ENCODE measurements at regions not wholly inside any gene's neighbourhood (a gene's known extent, or its start where the extent isn't known, plus 50 kb on each side); places are given as distances from the start of the nearest gene placed in this dataset.

DNA sequence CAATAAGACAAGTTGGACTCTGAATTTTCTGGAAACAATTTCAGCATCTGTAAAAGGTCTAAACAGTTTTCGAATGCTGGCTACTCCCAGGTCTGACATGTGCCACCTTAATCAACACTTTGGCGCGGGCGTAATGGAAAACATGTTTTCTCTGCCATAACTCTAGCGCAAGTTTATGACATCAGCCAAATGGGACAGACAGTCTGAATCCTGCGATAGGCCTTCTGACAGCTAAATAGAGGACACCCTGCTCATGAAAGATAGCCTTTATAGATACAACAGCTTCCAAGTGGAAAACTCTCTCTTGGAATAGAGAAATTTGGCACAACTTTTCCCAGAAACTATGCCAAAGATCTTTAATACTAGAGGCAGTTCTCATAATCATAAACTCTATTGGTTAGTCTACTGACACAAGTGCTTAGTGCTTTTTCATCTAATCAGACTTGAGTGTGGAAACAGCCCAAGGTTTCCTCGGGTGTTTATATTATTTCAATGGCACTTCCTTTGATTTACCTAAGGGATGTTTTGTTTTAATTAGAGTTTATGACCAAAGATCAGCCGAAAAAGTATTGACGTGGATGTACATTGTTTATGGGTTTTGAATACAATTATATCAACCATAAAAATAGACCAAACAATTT, 120.1 kb upstream of the DPH6 start:
- Mint-ChIP-seq H3K36me3 (ENCODE audit: low read depth) (no peaks in the 10 kb centered on the region), H3K27ac (peak overlapping the region in 1 of 3 experiments; percentile 55), H3K4me3 (no peak overlapping the region), H3K4me1 (peaks cover 17% of the 10 kb centered on the region), H3K27me3 (ENCODE audit: low read depth) (no peaks in the 10 kb centered on the region), H3K9me3 (no peaks in the 10 kb centered on the region)
- no peak for TF ChIP-seq CTCF (IDR thresholded peaks at IDR 0.05; ENCODE audit: unreplicated experiment in 3 of 3)

DNA sequence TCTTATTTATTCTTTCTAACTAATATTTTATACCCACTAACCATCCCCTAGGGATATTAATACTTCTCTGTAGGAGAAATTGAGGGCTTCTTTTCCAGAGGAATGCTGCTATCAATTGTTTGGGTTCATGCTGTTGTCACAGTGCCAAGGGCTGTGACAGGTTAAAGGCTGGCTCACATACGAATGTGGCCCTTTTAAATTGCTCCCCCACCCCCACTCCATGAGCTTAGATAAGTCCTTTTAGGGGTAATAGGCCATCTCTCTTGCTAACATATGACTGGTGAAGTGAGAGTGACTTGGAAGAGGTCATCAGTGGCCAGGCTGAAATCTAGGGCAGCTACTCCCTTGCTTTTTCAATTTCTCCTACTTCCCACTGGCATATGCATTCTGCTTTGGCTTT, 121.9 kb upstream of the DPH6 start:
- TF ChIP-seq CTCF (IDR thresholded peaks at IDR 0.05; ENCODE audit: unreplicated experiment in 3 of 3), result no peak
- no peaks in the 10 kb centered on the region for H3K27me3 Mint-ChIP-seq (ENCODE audit: low read depth)
- peaks cover 20% of the 10 kb centered on the region for H3K4me1 Mint-ChIP-seq
- H3K9me3 Mint-ChIP-seq, result no peaks in the 10 kb centered on the region
- no peak overlapping the region for H3K27ac Mint-ChIP-seq
- H3K36me3 Mint-ChIP-seq (ENCODE audit: low read depth), result no peaks in the 10 kb centered on the region
- H3K4me3 Mint-ChIP-seq, result no peak overlapping the region

GRCh38 chr15:35669021-35669420, 123.1 kb upstream of the DPH6 start:
- H3K4me3 Mint-ChIP-seq, result no peak overlapping the region

GRCh38 chr15:35669432-35670045, 123.6 kb upstream of the DPH6 start:
- H3K4me1 Mint-ChIP-seq, result peaks cover 21% of the 10 kb centered on the region
- no peak overlapping the region for H3K4me3 Mint-ChIP-seq
- TF ChIP-seq CTCF (IDR thresholded peaks at IDR 0.05; ENCODE audit: unreplicated experiment in 3 of 3), result no peak

More at GRCh38 chr15:35669021-35669420, 123.1 kb upstream of the DPH6 start:
- no peaks in the 10 kb centered on the region for H3K36me3 Mint-ChIP-seq (ENCODE audit: low read depth)
- no peak for TF ChIP-seq CTCF (IDR thresholded peaks at IDR 0.05; ENCODE audit: unreplicated experiment in 3 of 3)
- H3K4me1 Mint-ChIP-seq, result peaks cover 21% of the 10 kb centered on the region
- peak overlapping the region in 2 of 3 experiments; percentile 14 to 37 for H3K27ac Mint-ChIP-seq
- no peaks in the 10 kb centered on the region for H3K9me3 Mint-ChIP-seq
- no peaks in the 10 kb centered on the region for H3K27me3 Mint-ChIP-seq (ENCODE audit: low read depth)

DNA sequence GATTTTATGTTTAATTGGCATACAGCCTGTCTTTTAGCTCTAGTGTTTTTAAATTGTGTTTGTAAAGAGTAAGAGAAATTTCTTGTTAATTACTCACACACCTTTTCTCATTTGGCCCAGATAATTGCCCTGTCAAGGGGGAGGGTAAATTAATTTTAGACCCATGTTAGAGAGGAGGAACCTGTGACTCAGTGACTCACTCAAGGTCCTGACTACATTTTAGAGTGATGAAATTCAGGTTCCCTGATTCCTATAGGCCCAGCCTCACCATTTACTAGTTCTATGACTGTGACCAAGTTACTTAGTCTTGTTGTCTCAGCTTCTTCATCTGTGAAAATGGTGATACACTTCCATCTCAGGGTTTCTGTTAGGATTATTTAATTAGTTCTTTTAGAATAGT, 125.2 kb upstream of the DPH6 start:
- peaks cover 35% of the 10 kb centered on the region for H3K4me1 Mint-ChIP-seq
- TF ChIP-seq CTCF (IDR thresholded peaks at IDR 0.05; ENCODE audit: unreplicated experiment in 3 of 3), result no peak
- no peaks in the 10 kb centered on the region for H3K27me3 Mint-ChIP-seq (ENCODE audit: low read depth)
- no peak overlapping the region for H3K4me3 Mint-ChIP-seq
- H3K9me3 Mint-ChIP-seq, result no peaks in the 10 kb centered on the region
- no peaks in the 10 kb centered on the region for H3K36me3 Mint-ChIP-seq (ENCODE audit: low read depth)
- no peak overlapping the region for H3K27ac Mint-ChIP-seq

More at GRCh38 chr15:35669432-35670045, 123.6 kb upstream of the DPH6 start:
- Mint-ChIP-seq H3K36me3 (ENCODE audit: low read depth) (no peaks in the 10 kb centered on the region), H3K9me3 (no peaks in the 10 kb centered on the region), H3K27ac (peak overlapping the region in 2 of 3 experiments; percentile 14 to 37), H3K27me3 (ENCODE audit: low read depth) (no peaks in the 10 kb centered on the region)

DNA sequence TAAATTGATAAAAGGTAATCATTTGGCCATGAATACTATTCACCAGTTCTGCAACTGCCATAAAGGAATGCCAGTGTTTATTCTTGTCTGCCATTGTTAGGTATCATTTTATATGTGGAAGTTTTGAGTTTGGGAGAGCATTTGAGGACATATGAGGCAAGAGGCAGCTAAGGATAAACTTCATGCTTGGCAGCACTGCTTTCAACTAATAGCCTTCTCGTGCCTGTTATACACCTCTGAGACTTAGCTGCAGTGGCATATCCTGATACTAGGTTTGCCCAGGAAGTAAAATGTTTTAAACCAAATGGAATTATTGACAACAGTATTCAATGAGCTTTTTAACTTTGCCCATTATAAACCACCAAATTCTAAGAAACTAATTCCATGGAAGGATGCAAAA, 126.0 kb upstream of the DPH6 start:
- H3K4me3 Mint-ChIP-seq, result no peak overlapping the region
- H3K36me3 Mint-ChIP-seq (ENCODE audit: low read depth), result no peaks in the 10 kb centered on the region
- H3K9me3 Mint-ChIP-seq, result no peaks in the 10 kb centered on the region
- H3K27me3 Mint-ChIP-seq (ENCODE audit: low read depth), result no peaks in the 10 kb centered on the region
- H3K4me1 Mint-ChIP-seq, result peaks cover 29% of the 10 kb centered on the region
- H3K27ac Mint-ChIP-seq, result no peak overlapping the region
- no peak for TF ChIP-seq CTCF (IDR thresholded peaks at IDR 0.05; ENCODE audit: unreplicated experiment in 3 of 3)

Data from nephron (organoid).